HG02571 (cell line): ENCODE measurements at regions not wholly inside any gene's neighbourhood (a gene's known extent, or its start where the extent isn't known, plus 50 kb on each side); places are given as distances from the start of the nearest gene placed in this dataset.
"Not testable (repeated sequence)": the region's sequence is repeated elsewhere in the genome, so short reads cannot be mapped to it uniquely, and the experiment has no call there.

ENCODE experiments used
- ATAC-seq: cut with Tn5 transposase; IDR thresholded peaks from one replicate; pipeline ENCODE4 v1.9.1; 2021; ENCODE audit warnings: mild to moderate bottlenecking, moderate library complexity; ENCODE audit not compliant: unreplicated experiment

- no peak for ATAC-seq
These were observed 409.5 kb upstream of the LMO3 start for GRCh38 chr12:17015501-17015900.

DNA sequence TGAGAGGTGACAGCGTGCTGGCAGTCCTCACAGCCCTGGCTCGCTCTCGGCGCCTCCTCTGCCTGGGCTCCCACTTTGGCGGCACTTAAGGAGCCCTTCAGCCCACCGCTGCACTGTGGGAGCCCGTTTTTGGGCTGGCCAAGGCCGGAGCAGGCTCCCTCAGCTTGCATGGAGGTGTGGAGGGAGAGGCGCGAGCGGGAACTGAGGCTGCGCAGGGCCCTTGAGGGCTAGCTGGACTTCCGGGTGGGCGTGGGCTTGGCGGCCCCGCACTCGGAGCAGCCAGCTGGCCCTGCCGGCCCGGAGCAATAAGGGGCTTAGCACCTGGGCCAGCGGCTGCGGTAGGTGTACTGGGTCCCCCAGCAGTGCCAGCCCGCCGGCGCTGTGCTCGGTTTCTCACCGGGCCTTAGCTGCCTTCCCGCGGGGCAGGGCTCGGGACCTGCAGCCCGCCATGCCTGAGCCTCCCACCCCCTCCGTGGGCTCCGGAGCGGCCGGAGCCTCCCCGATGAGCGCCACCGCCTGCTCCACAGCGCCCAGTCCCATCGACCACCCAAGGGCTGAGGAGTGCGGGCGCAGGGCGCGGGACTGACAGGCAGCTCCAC lies 401.6 kb upstream of the LMO3 start:
- ATAC-seq, result not testable (repeated sequence)

- not testable (repeated sequence) for ATAC-seq
These were observed 392.6 kb upstream of the LMO3 start for GRCh38 chr12:16998538-16998937.

- no peak for ATAC-seq
These were observed 378.5 kb upstream of the LMO3 start for GRCh38 chr12:16984484-16984883.

GRCh38 chr12:16972923-16973770 lies 367.2 kb upstream of the LMO3 start:
- ATAC-seq, result no peak

GRCh38 chr12:16962889-16963288 lies 356.9 kb upstream of the LMO3 start:
- no peak for ATAC-seq

- no peak for ATAC-seq
These were observed 349.2 kb upstream of the LMO3 start for GRCh38 chr12:16955083-16955657.

GRCh38 chr12:16949871-16950667 lies 344.1 kb upstream of the LMO3 start:
- no peak for ATAC-seq

DNA sequence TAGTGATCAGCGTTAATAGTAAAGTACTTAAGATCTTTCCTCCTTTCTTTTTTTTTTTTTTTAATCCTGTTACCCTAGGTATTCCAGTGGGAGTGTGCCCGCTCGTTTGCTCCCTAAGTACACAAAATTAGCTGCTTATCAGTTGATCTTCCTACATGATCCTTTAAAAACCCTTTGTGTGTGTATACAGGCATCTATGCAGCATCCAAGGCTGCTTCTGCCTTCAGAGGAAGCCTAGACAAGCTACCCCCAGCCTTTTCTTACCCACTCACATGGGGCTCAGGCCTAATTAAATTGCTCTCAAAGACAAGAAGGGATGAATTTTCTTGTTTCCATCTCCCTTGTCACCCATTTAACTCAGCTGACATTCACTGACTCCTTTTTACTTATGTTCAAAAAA lies 343.4 kb upstream of the LMO3 start:
- no peak for ATAC-seq

GRCh38 chr12:16946704-16947103 lies 340.7 kb upstream of the LMO3 start:
- no peak for ATAC-seq

DNA sequence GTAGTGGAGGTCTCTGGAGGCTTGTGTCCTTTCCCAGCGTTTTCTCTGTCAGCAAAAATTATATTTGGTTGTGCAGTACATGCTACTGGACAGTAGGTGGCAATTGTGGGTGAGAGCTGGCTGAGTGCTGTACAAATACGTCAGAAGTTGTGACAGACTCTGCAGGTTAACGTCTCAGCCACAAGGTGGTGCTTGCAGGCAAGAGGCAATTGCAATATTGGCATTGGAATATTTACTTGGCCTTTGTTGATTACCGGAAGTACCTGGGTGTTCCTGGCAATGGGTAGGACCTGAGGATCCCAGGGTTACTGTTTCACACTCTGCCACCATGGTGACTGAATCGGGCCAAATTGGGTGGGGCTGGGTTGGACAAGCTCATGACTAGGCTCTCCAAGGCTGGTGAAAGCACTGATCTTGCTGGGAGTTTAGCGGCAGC lies 333.9 kb upstream of the LMO3 start:
- ATAC-seq, result peak; percentile 98

DNA sequence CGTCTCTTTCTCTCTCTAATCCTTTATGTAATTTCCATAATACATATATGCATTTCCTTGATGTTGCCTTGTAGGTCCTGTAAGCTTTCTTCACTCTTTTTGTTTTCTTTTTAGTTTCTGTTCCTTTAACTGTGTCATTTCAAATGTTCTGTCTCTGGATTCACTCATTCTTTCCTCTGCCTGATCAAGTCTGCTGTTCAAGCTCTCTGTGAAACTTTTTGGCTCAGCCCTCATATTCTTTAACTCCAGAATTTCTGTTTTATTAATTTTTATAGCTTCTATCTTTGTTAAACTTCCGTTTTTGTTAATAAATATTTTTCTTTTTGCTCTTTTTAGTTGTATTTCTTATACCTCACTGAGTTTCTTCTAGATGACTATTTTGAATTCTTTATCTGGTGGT lies 321.3 kb upstream of the LMO3 start:
- no peak for ATAC-seq

GRCh38 chr12:16920451-16920850 lies 314.5 kb upstream of the LMO3 start:
- ATAC-seq, result no peak

DNA sequence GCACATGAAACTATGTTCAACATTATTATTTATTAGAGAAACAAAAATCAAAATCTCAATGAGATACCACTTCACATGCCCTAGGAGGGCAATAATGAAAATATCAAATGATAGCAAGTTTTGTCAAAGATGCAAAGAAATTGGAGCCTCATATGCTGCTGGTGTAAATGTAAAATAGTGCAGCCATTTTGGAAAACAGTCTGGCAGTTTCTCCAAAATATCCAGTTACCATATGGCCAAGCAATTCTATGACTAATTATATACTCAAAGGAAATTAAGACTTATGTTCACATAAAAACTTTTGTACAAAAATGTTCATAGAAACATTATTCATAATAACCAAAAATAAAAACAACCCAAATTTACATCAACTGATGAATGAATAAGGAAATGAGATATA lies 313.6 kb upstream of the LMO3 start:
- ATAC-seq, result no peak

GRCh38 chr12:16914853-16915252 lies 308.9 kb upstream of the LMO3 start:
- ATAC-seq, result no peak

GRCh38 chr12:16913832-16914490 lies 308.0 kb upstream of the LMO3 start:
- ATAC-seq, result no peak

DNA sequence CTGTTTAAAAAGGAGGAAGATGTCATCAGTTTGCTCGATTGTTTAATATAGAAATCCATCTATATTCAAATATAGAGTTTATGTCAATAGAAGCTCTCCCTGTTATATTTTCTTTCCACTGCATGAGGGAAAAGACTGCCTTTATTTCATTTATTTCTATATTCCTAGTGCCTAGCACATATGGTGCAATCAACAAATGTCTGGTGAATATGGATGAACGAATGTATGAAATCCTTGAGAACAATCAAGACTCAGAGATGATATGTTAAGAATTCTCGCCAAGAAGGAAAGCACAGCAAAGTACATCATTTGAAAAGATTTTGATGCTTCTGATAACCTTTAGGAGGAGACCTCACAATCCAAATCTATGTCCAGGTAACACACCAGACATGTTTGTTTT lies 296.0 kb upstream of the LMO3 start:
- ATAC-seq, result no peak

DNA sequence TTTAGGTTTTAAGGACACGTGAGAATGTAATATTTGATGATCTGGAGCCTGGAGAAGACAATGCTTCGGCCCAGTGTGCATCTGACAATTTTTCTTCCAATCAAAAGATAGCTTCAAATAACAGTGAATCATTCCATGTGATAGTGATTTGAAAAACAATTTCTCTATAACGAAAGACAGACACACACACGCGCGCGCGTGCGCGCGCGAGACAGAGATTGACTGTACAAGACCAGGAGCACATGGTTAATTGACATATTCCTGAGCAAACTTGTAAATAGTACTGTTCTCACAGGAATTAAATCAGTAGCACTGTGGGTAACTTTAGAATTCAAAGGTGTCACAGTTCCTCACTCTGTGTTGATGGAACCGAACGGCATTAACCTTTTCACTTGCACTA lies 287.5 kb upstream of the LMO3 start:
- no peak for ATAC-seq

DNA sequence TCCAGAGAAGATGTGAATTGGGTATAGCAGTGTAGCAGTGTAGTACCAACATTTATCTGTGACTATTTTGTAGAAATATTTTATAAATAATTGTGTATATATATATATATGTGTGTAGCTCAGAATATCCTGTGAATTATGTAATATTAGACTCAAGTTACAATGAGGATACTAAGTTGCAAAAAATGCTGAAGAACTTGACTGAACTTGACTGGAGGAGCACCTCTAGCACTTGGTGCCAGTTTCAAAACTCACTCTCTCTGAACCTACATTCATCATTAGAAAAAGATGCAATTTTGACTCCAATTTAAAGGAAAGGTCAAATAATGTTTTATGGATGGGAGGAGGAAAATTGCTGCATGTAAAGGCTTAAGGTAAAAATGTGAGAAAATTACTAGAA lies 285.7 kb upstream of the LMO3 start:
- ATAC-seq, result no peak

GRCh38 chr12:16884819-16885218 lies 278.9 kb upstream of the LMO3 start:
- no peak for ATAC-seq

- ATAC-seq, result peak; percentile 70
These were observed 278.1 kb upstream of the LMO3 start for GRCh38 chr12:16884056-16884455.
